ENCODE measurements at regions not wholly inside any gene's neighbourhood (a gene's known extent, or its start where the extent isn't known, plus 50 kb on each side); places are given as distances from the start of the nearest gene placed in this dataset.

- no peak for TF ChIP-seq CTCF (conservative IDR thresholded peaks at IDR 0.05; ENCODE audit: low read length)
- TF ChIP-seq EZH2phosphoT487 (IDR thresholded peaks at IDR 0.05; ENCODE audit: borderline replicate concordance, low read depth, low read length), result no peak
These were observed 939.0 kb upstream of the TMEM132C start for GRCh38 chr12:127327986-127328385.
